Neural cell (in vitro differentiated cells): ENCODE measurements at regions not wholly inside any gene's neighbourhood (a gene's known extent, or its start where the extent isn't known, plus 50 kb on each side); places are given as distances from the start of the nearest gene placed in this dataset.

ENCODE experiments used
- H2AFZ ChIP-seq: fragments of 200-600, 300-800 bp; sonication (generic), shearing (Covaris generic); 2 replicates; pipeline ENCODE4 v1.6.0; 2014; ENCODE audit warnings: low read depth, mild to moderate bottlenecking, antibody characterized with exemption, low read length, moderate library complexity
- H3F3A ChIP-seq: fragments of 200-600 bp; shearing (Covaris generic); 2 replicates; pipeline ENCODE4 v1.6.1; 2016; ENCODE audit warnings: mild to moderate bottlenecking, moderate library complexity, mixed read lengths, antibody characterized with exemption, low read length; ENCODE audit not compliant: insufficient read depth, poor library complexity, severe bottlenecking
- H3K27ac ChIP-seq: fragments of 200-600, 300-800 bp; sonication (generic), shearing (Covaris generic); 2 replicates; pipeline ENCODE4 v1.5.1; 2014; ENCODE audit warnings: mild to moderate bottlenecking, low read length, moderate library complexity
- H3K27me3 ChIP-seq: fragments of 300-800, 200-600 bp; sonication (generic), shearing (Covaris generic); 2 replicates; pipeline ENCODE4 v1.6.0; 2014; ENCODE audit warnings: mild to moderate bottlenecking, low read depth, low read length, moderate library complexity; ENCODE audit not compliant: insufficient read depth
- H3K36me3 ChIP-seq: fragments of 300-800, 200-600 bp; sonication (generic), shearing (Covaris generic); 2 replicates; pipeline ENCODE4 v1.5.1; 2014; ENCODE audit warnings: mild to moderate bottlenecking, antibody characterized with exemption, low read length, moderate library complexity; ENCODE audit not compliant: insufficient read depth
- H3K4me2 ChIP-seq: fragments of 300-800, 200-600 bp; sonication (generic), shearing (Covaris generic); 2 replicates; pipeline ENCODE4 v1.6.0; 2014; ENCODE audit warnings: mild to moderate bottlenecking, low read length
- H3K4me3 ChIP-seq: fragments of 300-800, 200-600 bp; sonication (generic), shearing (Covaris generic); 2 replicates; pipeline ENCODE4 v1.5.1; 2014; ENCODE audit warnings: mild to moderate bottlenecking, low read length, moderate library complexity
- H3K79me2 ChIP-seq: fragments of 200-600 bp; shearing (Covaris generic); replicated peaks from 2 replicates; pipeline ENCODE4 v1.6.0; 2014; ENCODE audit warnings: mild to moderate bottlenecking, low read length, moderate library complexity; ENCODE audit not compliant: insufficient read depth
- H3K9ac ChIP-seq: fragments of 300-800, 200-600 bp; sonication (generic), shearing (Covaris generic); 2 replicates; pipeline ENCODE4 v1.6.1; 2016; ENCODE audit warnings: mild to moderate bottlenecking, low read length, mixed read lengths
- H3K9me2 ChIP-seq: fragments of 200-600 bp; shearing (Covaris generic); 2 replicates; pipeline ENCODE4 v1.6.1; 2016; ENCODE audit warnings: mild to moderate bottlenecking, low read length, mixed read lengths; ENCODE audit not compliant: insufficient read depth
- H3K9me3 ChIP-seq: fragments of 200-600, 300-800 bp; sonication (generic), shearing (Covaris generic); 2 replicates; pipeline ENCODE4 v1.6.1; 2016; ENCODE audit warnings: mild to moderate bottlenecking, mixed run types, low read length, moderate library complexity, mixed read lengths
- H4K20me1 ChIP-seq: fragments of 200-600 bp; shearing (Covaris generic); 2 replicates; pipeline ENCODE4 v1.6.1; 2016; ENCODE audit warnings: mild to moderate bottlenecking, mixed run types; ENCODE audit not compliant: insufficient read depth
- EP300 ChIP-seq: fragments of 450-650 bp; conservative IDR thresholded peaks from 2 replicates; pipeline ENCODE4 v1.6.1; 2014; ENCODE audit warnings: antibody characterized with exemption, mild to moderate bottlenecking, moderate library complexity; ENCODE audit not compliant: poor library complexity, severe bottlenecking
- EZH2 ChIP-seq: fragments of 200-600, 300-800 bp; shearing (Covaris generic), sonication (generic); IDR thresholded peaks from 2 replicates; pipeline ENCODE4 v1.6.1; 2014; ENCODE audit warnings: antibody characterized with exemption, low read length, borderline replicate concordance, mild to moderate bottlenecking; ENCODE audit not compliant: insufficient read depth, poor library complexity, severe bottlenecking
- MXI1 ChIP-seq: fragments of 450-650 bp; conservative IDR thresholded peaks from 2 replicates; pipeline ENCODE4 v1.6.1; 2014; ENCODE audit warnings: antibody characterized with exemption, mild to moderate bottlenecking; ENCODE audit not compliant: poor library complexity, severe bottlenecking
- POLR2AphosphoS5 ChIP-seq: IDR thresholded peaks from 2 replicates; pipeline ENCODE4 v1.6.1; 2012
- RAD21 ChIP-seq: fragments of 450-650 bp; conservative IDR thresholded peaks from 2 replicates; pipeline ENCODE4 v1.6.1; 2014; ENCODE audit warnings: antibody characterized with exemption, mild to moderate bottlenecking, moderate library complexity
- SMC3 ChIP-seq: fragments of 450-650 bp; conservative IDR thresholded peaks from 2 replicates; pipeline ENCODE4 v1.6.1; 2014; ENCODE audit warnings: antibody characterized with exemption, mild to moderate bottlenecking, moderate library complexity; ENCODE audit not compliant: poor library complexity
- TAF1 ChIP-seq: IDR thresholded peaks from 2 replicates; pipeline ENCODE4 v1.6.1; 2012; ENCODE audit warnings: low read depth
- TF ChIP-seq, protein P1 (sequence below): IDR thresholded peaks from 2 replicates; pipeline ENCODE4 v1.6.1; 2012; ENCODE audit warnings: borderline replicate concordance
- TF ChIP-seq, protein P2 (sequence below): fragments of 450-650 bp; IDR thresholded peaks from 2 replicates; pipeline ENCODE4 v1.5.1; 2014; ENCODE audit warnings: antibody characterized with exemption, mild to moderate bottlenecking, moderate library complexity; ENCODE audit not compliant: poor library complexity, severe bottlenecking

DNA sequence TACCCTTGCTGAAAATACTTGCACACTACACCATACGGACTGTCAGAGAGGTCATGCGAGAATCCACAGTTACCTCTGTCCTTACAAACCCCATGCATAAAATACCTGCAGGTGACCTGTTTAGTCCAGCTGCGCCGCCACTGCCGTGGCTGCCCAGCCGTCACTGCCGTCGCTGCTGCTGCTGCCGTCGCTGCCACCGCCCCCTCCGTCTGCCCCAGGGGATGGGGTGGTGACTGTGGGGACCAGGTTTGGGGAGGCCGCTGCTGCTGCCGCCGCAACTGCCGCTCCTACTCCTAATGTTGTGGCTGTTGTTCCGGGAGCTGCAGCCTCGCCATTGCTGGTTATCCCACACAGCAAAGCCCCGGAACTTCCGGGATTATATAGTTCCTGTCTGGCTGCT lies 141.8 kb upstream of the ZCCHC13 start:
- Histone ChIP-seq H3K9ac (no peak overlapping the region), H3K79me2 (no peaks in the 10 kb centered on the region), H3K9me2 (no peaks in the 10 kb centered on the region), H3K9me3 (no peaks in the 10 kb centered on the region), H3K36me3 (no peaks in the 10 kb centered on the region), H3K27ac (no peak overlapping the region), H4K20me1 (no peaks in the 10 kb centered on the region), H3K4me3 (no peak overlapping the region), H3F3A (no peaks in the 10 kb centered on the region), H3K4me2 (no peak overlapping the region), H3K27me3 (no peaks in the 10 kb centered on the region), H2AFZ (no peak overlapping the region)
- TF ChIP-seq POLR2AphosphoS5 (no peak), TAF1 (no peak), SMC3 (no peak), RAD21 (no peak), EP300 (no peak), MXI1 (no peak), EZH2 (no peak)
- TF ChIP-seq, protein P1, sequence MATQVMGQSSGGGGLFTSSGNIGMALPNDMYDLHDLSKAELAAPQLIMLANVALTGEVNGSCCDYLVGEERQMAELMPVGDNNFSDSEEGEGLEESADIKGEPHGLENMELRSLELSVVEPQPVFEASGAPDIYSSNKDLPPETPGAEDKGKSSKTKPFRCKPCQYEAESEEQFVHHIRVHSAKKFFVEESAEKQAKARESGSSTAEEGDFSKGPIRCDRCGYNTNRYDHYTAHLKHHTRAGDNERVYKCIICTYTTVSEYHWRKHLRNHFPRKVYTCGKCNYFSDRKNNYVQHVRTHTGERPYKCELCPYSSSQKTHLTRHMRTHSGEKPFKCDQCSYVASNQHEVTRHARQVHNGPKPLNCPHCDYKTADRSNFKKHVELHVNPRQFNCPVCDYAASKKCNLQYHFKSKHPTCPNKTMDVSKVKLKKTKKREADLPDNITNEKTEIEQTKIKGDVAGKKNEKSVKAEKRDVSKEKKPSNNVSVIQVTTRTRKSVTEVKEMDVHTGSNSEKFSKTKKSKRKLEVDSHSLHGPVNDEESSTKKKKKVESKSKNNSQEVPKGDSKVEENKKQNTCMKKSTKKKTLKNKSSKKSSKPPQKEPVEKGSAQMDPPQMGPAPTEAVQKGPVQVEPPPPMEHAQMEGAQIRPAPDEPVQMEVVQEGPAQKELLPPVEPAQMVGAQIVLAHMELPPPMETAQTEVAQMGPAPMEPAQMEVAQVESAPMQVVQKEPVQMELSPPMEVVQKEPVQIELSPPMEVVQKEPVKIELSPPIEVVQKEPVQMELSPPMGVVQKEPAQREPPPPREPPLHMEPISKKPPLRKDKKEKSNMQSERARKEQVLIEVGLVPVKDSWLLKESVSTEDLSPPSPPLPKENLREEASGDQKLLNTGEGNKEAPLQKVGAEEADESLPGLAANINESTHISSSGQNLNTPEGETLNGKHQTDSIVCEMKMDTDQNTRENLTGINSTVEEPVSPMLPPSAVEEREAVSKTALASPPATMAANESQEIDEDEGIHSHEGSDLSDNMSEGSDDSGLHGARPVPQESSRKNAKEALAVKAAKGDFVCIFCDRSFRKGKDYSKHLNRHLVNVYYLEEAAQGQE, result no peak
- TF ChIP-seq, protein P2, sequence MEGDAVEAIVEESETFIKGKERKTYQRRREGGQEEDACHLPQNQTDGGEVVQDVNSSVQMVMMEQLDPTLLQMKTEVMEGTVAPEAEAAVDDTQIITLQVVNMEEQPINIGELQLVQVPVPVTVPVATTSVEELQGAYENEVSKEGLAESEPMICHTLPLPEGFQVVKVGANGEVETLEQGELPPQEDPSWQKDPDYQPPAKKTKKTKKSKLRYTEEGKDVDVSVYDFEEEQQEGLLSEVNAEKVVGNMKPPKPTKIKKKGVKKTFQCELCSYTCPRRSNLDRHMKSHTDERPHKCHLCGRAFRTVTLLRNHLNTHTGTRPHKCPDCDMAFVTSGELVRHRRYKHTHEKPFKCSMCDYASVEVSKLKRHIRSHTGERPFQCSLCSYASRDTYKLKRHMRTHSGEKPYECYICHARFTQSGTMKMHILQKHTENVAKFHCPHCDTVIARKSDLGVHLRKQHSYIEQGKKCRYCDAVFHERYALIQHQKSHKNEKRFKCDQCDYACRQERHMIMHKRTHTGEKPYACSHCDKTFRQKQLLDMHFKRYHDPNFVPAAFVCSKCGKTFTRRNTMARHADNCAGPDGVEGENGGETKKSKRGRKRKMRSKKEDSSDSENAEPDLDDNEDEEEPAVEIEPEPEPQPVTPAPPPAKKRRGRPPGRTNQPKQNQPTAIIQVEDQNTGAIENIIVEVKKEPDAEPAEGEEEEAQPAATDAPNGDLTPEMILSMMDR, result no peak

DNA sequence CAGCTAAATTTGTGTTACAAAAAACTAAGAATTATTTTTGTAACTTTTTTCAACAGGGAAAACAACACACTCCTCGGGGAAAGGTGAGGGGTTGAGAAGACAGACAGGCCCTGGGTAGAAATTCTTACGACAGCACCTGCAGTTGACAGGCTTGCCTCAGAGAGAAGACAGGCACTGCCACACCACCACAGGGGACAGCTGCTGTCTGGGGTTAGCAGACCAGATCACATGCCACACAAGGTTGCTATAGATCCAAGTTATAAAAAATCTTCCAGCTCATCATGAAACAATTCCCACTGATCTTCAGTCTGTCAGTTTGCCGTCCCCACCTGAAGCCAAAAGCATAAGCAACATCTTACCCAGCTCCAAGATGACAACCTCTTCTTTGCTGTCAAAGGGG lies 143.2 kb upstream of the ZCCHC13 start:
- Histone ChIP-seq H3K4me2 (no peak overlapping the region), H3K27ac (no peak overlapping the region), H4K20me1 (no peaks in the 10 kb centered on the region), H3K27me3 (no peaks in the 10 kb centered on the region), H3K4me3 (no peak overlapping the region), H3K9me2 (no peaks in the 10 kb centered on the region), H3F3A (no peaks in the 10 kb centered on the region), H3K9me3 (no peaks in the 10 kb centered on the region), H3K36me3 (no peaks in the 10 kb centered on the region), H2AFZ (no peak overlapping the region), H3K9ac (no peak overlapping the region), H3K79me2 (no peaks in the 10 kb centered on the region)
- TF ChIP-seq TAF1, result no peak
- TF ChIP-seq, protein P1, result no peak
- TF ChIP-seq SMC3, result no peak
- TF ChIP-seq POLR2AphosphoS5, result no peak
- TF ChIP-seq EZH2, result no peak
- TF ChIP-seq, protein P2, result no peak
- TF ChIP-seq RAD21, result no peak
- no peak for TF ChIP-seq EP300
- no peak for TF ChIP-seq MXI1
